OCI-LY1 (cell line): ENCODE measurements at regions not wholly inside any gene's neighbourhood (a gene's known extent, or its start where the extent isn't known, plus 50 kb on each side); places are given as distances from the start of the nearest gene placed in this dataset.

Experiments used
- H2AFZ ChIP-seq: fragments of 200-600 bp; sonication (generic), shearing (Covaris generic); 2 replicates; pipeline ENCODE4 v1.6.0; 2014; ENCODE audit warnings: antibody characterized with exemption, mild to moderate bottlenecking, low read length
- H3F3A ChIP-seq: fragments of 200-600 bp; sonication (generic), shearing (Covaris generic); 2 replicates; pipeline ENCODE4 v1.6.0; 2014; ENCODE audit warnings: mild to moderate bottlenecking, antibody characterized with exemption, low read length, moderate library complexity; ENCODE audit not compliant: insufficient read depth
- H3K27ac ChIP-seq: fragments of 200-600 bp; sonication (generic); 2 replicates; pipeline ENCODE4 v1.5.1; 2014; ENCODE audit warnings: low read length, mixed run types, mild to moderate bottlenecking, low read depth; ENCODE audit not compliant: poor library complexity, severe bottlenecking
- H3K27me3 ChIP-seq: fragments of 200-600 bp; sonication (generic); 2 replicates; pipeline ENCODE4 v1.6.0; 2014; ENCODE audit warnings: antibody characterized with exemption, mild to moderate bottlenecking, low read length, moderate library complexity; ENCODE audit not compliant: insufficient read depth
- H3K36me3 ChIP-seq: fragments of 200-600 bp; sonication (generic); 2 replicates; pipeline ENCODE4 v1.6.1; 2014; ENCODE audit warnings: mild to moderate bottlenecking, antibody characterized with exemption, low read length, moderate library complexity, mixed read lengths; ENCODE audit not compliant: insufficient read depth
- H3K4me1 ChIP-seq: fragments of 200-600 bp; sonication (generic); 2 replicates; pipeline ENCODE4 v1.5.1; 2014; ENCODE audit warnings: mild to moderate bottlenecking, low read length, moderate library complexity; ENCODE audit not compliant: insufficient read depth, severe bottlenecking
- H3K4me2 ChIP-seq: fragments of 200-600 bp; sonication (generic), shearing (Covaris generic); 2 replicates; pipeline ENCODE4 v1.6.1; 2014; ENCODE audit warnings: low read length
- H3K4me3 ChIP-seq: fragments of 200-600 bp; sonication (generic); 2 replicates; pipeline ENCODE4 v1.5.1; 2014; ENCODE audit warnings: low read length, low read depth, mild to moderate bottlenecking, mixed read lengths; ENCODE audit not compliant: poor library complexity, severe bottlenecking
- H3K79me2 ChIP-seq: fragments of 200-600 bp; shearing (Covaris generic); 2 replicates; pipeline ENCODE4 v1.6.1; 2016; ENCODE audit warnings: mixed run types, low read length, mixed read lengths; ENCODE audit not compliant: insufficient read depth
- H3K9ac ChIP-seq: fragments of 200-600 bp; sonication (generic), shearing (Covaris generic); 2 replicates; pipeline ENCODE4 v1.6.1; 2014; ENCODE audit warnings: mild to moderate bottlenecking, low read length, mixed read lengths
- H3K9me2 ChIP-seq: fragments of 200-600 bp; sonication (generic), shearing (Covaris generic); 2 replicates; pipeline ENCODE4 v1.6.1; 2014; ENCODE audit warnings: low read depth, mild to moderate bottlenecking, low read length, mixed read lengths
- H3K9me3 ChIP-seq: fragments of 200-600 bp; shearing (Covaris generic); 2 replicates; pipeline ENCODE4 v1.6.1; 2014; ENCODE audit warnings: low read length, mixed read lengths
- H4K20me1 ChIP-seq: fragments of 200-600 bp; sonication (generic), shearing (Covaris generic); 2 replicates; pipeline ENCODE4 v1.6.0; 2016; ENCODE audit warnings: mild to moderate bottlenecking, low read length; ENCODE audit not compliant: insufficient read depth
- EZH2 ChIP-seq: fragments of 200-600 bp; sonication (generic), shearing (Covaris generic); IDR thresholded peaks from 2 replicates; pipeline ENCODE4 v1.8.0; 2017; ENCODE audit warnings: borderline replicate concordance, mixed run types, mild to moderate bottlenecking, antibody characterized with exemption, low read length, moderate library complexity, mixed read lengths
- TF ChIP-seq, protein P1 (sequence below): fragments of 200-600 bp; sonication (generic), shearing (Covaris generic); IDR thresholded peaks from 2 replicates; pipeline ENCODE4 v1.5.1; 2017; ENCODE audit warnings: mild to moderate bottlenecking, antibody characterized with exemption, low read length, moderate library complexity, mixed read lengths

DNA sequence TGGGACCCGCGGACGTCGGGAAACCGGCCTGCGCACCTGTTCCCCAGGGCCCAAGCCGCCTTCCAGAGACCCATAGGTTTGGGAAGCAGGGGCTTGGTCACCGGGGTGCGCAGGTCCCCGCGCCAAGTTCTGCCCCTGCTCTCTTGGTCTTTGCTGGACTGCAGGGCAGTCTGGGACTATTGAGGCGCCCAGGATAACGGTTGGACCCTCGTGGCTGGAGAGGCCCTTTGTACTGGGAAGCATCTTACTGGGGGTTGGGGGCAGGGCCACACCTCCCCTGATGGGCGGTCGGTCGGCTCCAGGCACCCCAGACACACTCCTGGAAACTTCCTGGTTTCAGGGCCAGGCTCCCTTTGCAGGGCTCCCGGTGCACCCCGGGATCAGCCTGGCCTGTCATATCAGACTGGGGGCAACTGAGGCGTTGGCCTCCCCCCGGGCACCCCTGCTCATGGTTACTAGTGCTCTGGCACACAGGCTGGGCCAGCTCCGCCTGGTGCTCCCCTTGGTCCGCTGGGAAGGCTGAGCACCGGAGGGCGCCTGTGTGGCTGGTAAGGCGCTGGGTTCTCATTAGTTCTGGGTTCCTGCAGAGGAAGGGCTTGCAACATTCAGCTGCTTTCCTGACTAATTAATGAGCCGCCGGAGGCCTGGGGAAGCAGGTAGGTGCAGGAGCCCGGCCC lies 1250.5 kb downstream of the BRD1 start:
- Histone ChIP-seq H3K9me3 (no peaks in the 10 kb centered on the region), H3K27me3 (no peaks in the 10 kb centered on the region), H3K4me2 (no peak overlapping the region), H2AFZ (no peak overlapping the region), H3K4me3 (no peak overlapping the region), H3K79me2 (no peaks in the 10 kb centered on the region), H3K27ac (no peak overlapping the region), H3K4me1 (no peaks in the 10 kb centered on the region), H3K9me2 (no peaks in the 10 kb centered on the region), H3K36me3 (no peaks in the 10 kb centered on the region), H4K20me1 (no peaks in the 10 kb centered on the region), H3F3A (no peaks in the 10 kb centered on the region), H3K9ac (no peak overlapping the region)
- no peak for TF ChIP-seq EZH2
- TF ChIP-seq, protein P1, sequence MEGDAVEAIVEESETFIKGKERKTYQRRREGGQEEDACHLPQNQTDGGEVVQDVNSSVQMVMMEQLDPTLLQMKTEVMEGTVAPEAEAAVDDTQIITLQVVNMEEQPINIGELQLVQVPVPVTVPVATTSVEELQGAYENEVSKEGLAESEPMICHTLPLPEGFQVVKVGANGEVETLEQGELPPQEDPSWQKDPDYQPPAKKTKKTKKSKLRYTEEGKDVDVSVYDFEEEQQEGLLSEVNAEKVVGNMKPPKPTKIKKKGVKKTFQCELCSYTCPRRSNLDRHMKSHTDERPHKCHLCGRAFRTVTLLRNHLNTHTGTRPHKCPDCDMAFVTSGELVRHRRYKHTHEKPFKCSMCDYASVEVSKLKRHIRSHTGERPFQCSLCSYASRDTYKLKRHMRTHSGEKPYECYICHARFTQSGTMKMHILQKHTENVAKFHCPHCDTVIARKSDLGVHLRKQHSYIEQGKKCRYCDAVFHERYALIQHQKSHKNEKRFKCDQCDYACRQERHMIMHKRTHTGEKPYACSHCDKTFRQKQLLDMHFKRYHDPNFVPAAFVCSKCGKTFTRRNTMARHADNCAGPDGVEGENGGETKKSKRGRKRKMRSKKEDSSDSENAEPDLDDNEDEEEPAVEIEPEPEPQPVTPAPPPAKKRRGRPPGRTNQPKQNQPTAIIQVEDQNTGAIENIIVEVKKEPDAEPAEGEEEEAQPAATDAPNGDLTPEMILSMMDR: no peak

- H3K4me3 ChIP-seq: no peak overlapping the region
- H3K4me1 ChIP-seq: no peaks in the 10 kb centered on the region
- no peaks in the 10 kb centered on the region for H3K36me3 ChIP-seq
- no peak overlapping the region for H3K9ac ChIP-seq
- H3K4me2 ChIP-seq: no peak overlapping the region
- no peaks in the 10 kb centered on the region for H4K20me1 ChIP-seq
- no peak overlapping the region for H2AFZ ChIP-seq
- no peaks in the 10 kb centered on the region for H3K27me3 ChIP-seq
- no peaks in the 10 kb centered on the region; the same call in 1 of the 2 replicates for H3K9me3 ChIP-seq
- no peak overlapping the region for H3K27ac ChIP-seq
- H3F3A ChIP-seq: no peaks in the 10 kb centered on the region
- no peaks in the 10 kb centered on the region for H3K9me2 ChIP-seq
- no peaks in the 10 kb centered on the region for H3K79me2 ChIP-seq
- TF ChIP-seq, protein P1: no peak
- no peak for TF ChIP-seq EZH2
These were observed 1251.2 kb downstream of the BRD1 start for GRCh38 chr22:48576333-48577013.

GRCh38 chr22:48575618-48576332 lies 1251.9 kb downstream of the BRD1 start:
- H3K4me3 ChIP-seq: no peak overlapping the region
- no peaks in the 10 kb centered on the region for H3K36me3 ChIP-seq
- H2AFZ ChIP-seq: no peak overlapping the region
- H3K79me2 ChIP-seq: no peaks in the 10 kb centered on the region
- no peak overlapping the region for H3K4me2 ChIP-seq
- no peaks in the 10 kb centered on the region for H3K9me2 ChIP-seq
- H3K27me3 ChIP-seq: no peaks in the 10 kb centered on the region
- no peaks in the 10 kb centered on the region for H3F3A ChIP-seq
- H3K27ac ChIP-seq: no peak overlapping the region
- no peaks in the 10 kb centered on the region for H4K20me1 ChIP-seq
- H3K9ac ChIP-seq: no peak overlapping the region
- TF ChIP-seq, protein P1: no peak
- no peak for TF ChIP-seq EZH2
- H3K4me1 ChIP-seq: no peaks in the 10 kb centered on the region
- peaks cover 3% of the 10 kb centered on the region for H3K9me3 ChIP-seq
